Stomach smooth muscle (tissue), 2 donors: ENCODE measurements at regions not wholly inside any gene's neighbourhood (a gene's known extent, or its start where the extent isn't known, plus 50 kb on each side); places are given as distances from the start of the nearest gene placed in this dataset.
"Not testable (repeated sequence)": the region's sequence is repeated elsewhere in the genome, so short reads cannot be mapped to it uniquely, and the experiment has no call there.

Experiments used
- H3K27ac ChIP-seq: one replicate; pipeline ENCODE4 v1.7.0; 2013; ENCODE audit warnings: mild to moderate bottlenecking, low read length, inconsistent platforms
- H3K27me3 ChIP-seq, 2 donors: one replicate each; pipeline ENCODE4 v1.7.0; 2013; ENCODE audit warnings: low read length in 2 of 2; ENCODE audit not compliant: insufficient read depth in 2 of 2, control insufficient read depth in 1 of 2
- H3K36me3 ChIP-seq, 2 donors: one replicate each; pipeline ENCODE4 v1.7.0; 2013; ENCODE audit warnings: low read length in 2 of 2; ENCODE audit not compliant: control insufficient read depth in 2 of 2, insufficient read depth in 2 of 2
- H3K4me1 ChIP-seq: one replicate; pipeline ENCODE4 v1.7.0; 2013; ENCODE audit warnings: low read length; ENCODE audit not compliant: control insufficient read depth, insufficient read depth
- H3K4me3 ChIP-seq, 2 donors: one replicate each; pipeline ENCODE4 v1.7.0; 2013; ENCODE audit warnings: low read length in 2 of 2
- H3K9ac ChIP-seq, 2 donors: one replicate each; pipeline ENCODE4 v1.7.0; 2013; ENCODE audit warnings: low read length in 2 of 2, mild to moderate bottlenecking in 1 of 2
- H3K9me3 ChIP-seq, 2 donors: one replicate each; pipeline ENCODE4 v1.7.0; 2013; ENCODE audit warnings: low read length in 2 of 2; ENCODE audit not compliant: control insufficient read depth in 2 of 2
- donor health status: healthy.
- donor health status: Pancreatic carcinoma.

- no peaks in the 10 kb centered on the region for H3K9me3 ChIP-seq
- H3K4me3 ChIP-seq: no peak overlapping the region
- H3K9ac ChIP-seq: no peak overlapping the region
- H3K27me3 ChIP-seq: no peaks in the 10 kb centered on the region
- H3K36me3 ChIP-seq: no peaks in the 10 kb centered on the region
- no peaks in the 10 kb centered on the region for H3K4me1 ChIP-seq
- H3K27ac ChIP-seq: no peak overlapping the region
These were observed 502.3 kb upstream of the UBE2E2 start for GRCh38 chr3:22700876-22701275.

DNA sequence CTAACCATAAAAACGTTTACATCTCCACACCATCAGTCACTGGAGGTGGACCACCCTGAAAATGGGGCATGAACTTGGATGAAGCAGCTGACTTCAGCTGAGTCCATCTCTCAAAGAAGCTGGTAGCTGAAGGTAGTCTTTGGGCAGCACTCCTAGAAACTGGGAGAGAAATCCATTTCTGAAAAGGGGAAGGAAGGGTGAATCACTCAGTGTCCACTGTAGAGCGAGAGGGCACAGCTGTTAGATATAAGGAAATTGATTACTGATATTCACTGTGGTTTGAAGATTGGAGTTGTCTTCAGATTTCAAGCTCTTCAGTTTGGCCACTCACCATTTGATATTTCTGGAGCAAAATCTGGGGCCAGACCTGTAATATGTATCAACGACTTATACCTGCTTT, 499.0 kb upstream of the UBE2E2 start:
- Histone ChIP-seq H3K27ac (no peak overlapping the region), H3K9me3 (no peaks in the 10 kb centered on the region), H3K9ac (no peak overlapping the region), H3K4me1 (no peaks in the 10 kb centered on the region), H3K4me3 (no peak overlapping the region), H3K27me3 (no peaks in the 10 kb centered on the region), H3K36me3 (no peaks in the 10 kb centered on the region)

DNA sequence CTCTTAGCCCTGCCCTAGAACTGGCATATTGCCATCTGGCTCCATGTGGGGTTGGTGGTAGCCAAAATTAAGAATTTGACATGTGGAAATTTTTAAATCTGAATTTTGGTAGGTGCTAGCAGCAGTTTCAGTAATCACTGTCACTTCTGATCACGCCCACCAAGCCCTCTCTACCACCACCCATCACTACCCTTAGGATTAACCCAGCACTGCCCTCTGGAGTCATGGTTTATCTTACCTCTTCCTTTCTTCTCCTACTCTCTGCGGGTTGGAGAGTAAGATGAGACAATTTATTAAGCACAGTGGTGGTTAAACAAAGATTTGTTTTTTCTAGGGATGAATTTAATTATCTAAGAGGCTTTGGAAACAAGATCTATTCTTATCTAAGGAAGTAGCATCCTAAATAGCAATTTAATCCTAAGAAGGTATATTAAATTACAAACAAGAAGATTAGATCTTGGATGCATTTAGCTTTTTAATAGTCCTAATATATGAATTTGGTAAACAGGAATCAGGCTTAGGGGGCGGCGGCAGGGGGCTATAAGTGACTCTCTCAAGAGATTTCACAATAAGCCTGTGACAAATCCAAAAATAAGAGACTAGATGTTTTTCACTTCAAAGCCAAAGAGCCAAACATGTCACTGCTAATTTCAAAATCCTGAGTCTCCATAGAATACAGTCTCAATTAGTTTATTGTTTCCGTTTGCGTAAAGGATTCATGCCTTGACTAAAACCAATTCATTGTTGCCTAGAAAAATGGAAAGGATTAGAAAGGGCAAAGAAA, 498.4 kb upstream of the UBE2E2 start:
- H3K4me1 ChIP-seq: no peaks in the 10 kb centered on the region
- no peak overlapping the region for H3K4me3 ChIP-seq
- H3K9ac ChIP-seq: no peak overlapping the region
- H3K9me3 ChIP-seq: no peaks in the 10 kb centered on the region
- no peak overlapping the region for H3K27ac ChIP-seq
- no peaks in the 10 kb centered on the region for H3K27me3 ChIP-seq
- no peaks in the 10 kb centered on the region for H3K36me3 ChIP-seq

GRCh38 chr3:22706922-22707321, 496.2 kb upstream of the UBE2E2 start:
- not testable (repeated sequence) for H3K36me3 ChIP-seq, H3K4me1 ChIP-seq, H3K9ac ChIP-seq, H3K4me3 ChIP-seq, H3K27me3 ChIP-seq, H3K27ac ChIP-seq, H3K9me3 ChIP-seq

DNA sequence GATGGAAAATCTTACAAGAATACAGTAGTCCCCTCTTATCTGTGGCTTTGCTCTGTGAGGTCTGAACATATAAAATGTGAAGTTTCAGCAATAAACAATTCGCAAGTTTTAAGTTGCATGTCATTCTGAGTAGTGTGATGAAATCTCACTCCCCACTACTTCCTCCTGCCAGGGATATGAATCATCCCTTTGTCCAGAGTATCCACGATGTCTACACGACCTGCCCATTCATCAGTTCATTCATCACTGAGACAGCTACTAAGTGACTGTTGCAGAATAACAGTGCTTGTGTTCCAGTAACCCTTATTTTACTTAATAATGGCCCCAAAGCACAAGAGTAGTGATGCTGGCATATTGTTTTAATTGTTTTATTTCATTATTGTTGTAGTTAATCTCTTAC, 489.2 kb upstream of the UBE2E2 start:
- H3K36me3 ChIP-seq: no peaks in the 10 kb centered on the region
- H3K4me3 ChIP-seq: no peak overlapping the region
- no peaks in the 10 kb centered on the region for H3K9me3 ChIP-seq
- H3K9ac ChIP-seq: no peak overlapping the region
- H3K4me1 ChIP-seq: no peaks in the 10 kb centered on the region
- no peaks in the 10 kb centered on the region for H3K27me3 ChIP-seq
- H3K27ac ChIP-seq: no peak overlapping the region

DNA sequence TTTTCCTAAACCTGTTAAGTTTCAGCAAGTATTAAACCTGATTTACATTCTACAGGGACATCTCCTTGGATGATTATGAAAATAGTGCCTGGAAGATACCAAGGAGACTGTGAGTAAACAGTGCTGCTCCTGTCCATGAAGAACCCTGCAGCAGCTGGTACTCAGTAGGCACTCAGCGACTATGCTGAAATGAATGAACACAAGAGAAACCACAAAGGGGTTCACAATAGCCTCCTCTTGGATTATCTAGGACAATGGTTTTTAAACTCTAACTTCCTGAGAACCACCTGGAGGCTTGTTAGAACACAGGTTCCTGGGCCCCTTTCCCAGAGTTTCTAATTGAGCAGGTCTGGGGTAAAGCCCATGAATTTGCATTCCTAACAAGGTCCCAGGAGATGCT, 488.4 kb upstream of the UBE2E2 start:
- no peak overlapping the region for H3K27ac ChIP-seq
- no peaks in the 10 kb centered on the region for H3K9me3 ChIP-seq
- H3K4me1 ChIP-seq: no peaks in the 10 kb centered on the region
- no peaks in the 10 kb centered on the region for H3K27me3 ChIP-seq
- H3K9ac ChIP-seq: no peak overlapping the region
- no peak overlapping the region for H3K4me3 ChIP-seq
- H3K36me3 ChIP-seq: no peaks in the 10 kb centered on the region

- Histone ChIP-seq H3K9ac (no peak overlapping the region), H3K27ac (no peak overlapping the region), H3K9me3 (no peaks in the 10 kb centered on the region), H3K4me1 (no peaks in the 10 kb centered on the region), H3K27me3 (no peaks in the 10 kb centered on the region), H3K36me3 (no peaks in the 10 kb centered on the region), H3K4me3 (no peak overlapping the region)
These were observed 482.5 kb upstream of the UBE2E2 start for GRCh38 chr3:22720596-22720995.

DNA sequence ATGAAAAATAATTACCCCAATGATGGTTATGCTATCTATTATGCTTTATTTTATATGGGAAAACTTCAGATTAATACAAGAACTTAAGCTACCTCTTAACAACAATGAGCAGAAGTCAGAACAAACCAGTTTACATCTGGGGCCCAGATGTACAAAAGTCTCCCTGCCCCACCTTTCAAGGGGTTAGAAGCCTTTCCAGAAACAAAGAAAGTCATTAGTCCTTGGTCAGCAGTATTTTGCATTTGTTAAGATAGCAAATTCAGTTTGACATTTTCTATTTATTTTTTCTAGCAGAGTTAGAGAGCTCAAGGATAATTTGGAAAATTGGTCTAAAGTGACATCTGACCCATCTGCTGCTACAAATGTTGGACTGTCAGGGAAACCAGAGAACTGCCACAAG, 478.7 kb upstream of the UBE2E2 start:
- H3K27me3 ChIP-seq: no peaks in the 10 kb centered on the region
- no peak overlapping the region for H3K27ac ChIP-seq
- no peak overlapping the region for H3K4me3 ChIP-seq
- H3K9me3 ChIP-seq: no peaks in the 10 kb centered on the region
- no peaks in the 10 kb centered on the region for H3K36me3 ChIP-seq
- H3K9ac ChIP-seq: no peak overlapping the region
- H3K4me1 ChIP-seq: no peaks in the 10 kb centered on the region

DNA sequence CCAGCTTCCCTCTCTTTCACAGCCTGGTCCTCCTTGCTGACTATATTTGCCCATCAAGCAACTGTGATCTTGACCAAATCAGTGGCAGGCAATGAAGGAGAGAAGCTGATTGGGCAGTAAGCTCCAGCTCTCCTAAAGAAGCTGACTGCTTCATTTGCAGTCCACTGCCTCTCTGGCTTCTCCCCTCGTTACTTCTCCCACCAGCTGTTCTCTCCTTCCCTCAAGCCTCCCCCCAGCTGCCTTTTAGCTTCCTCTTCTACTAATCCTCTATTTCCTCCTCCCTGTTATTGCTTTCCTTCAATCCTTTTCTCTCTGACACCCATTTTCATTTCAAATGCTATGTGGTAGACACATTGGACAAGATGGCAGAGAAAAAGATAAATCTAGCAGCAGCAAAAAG, 474.7 kb upstream of the UBE2E2 start:
- no peak overlapping the region for H3K9ac ChIP-seq

GRCh38 chr3:22729212-22729611, 473.9 kb upstream of the UBE2E2 start:
- Histone ChIP-seq H3K9me3 (no peaks in the 10 kb centered on the region), H3K4me1 (no peaks in the 10 kb centered on the region), H3K4me3 (no peak overlapping the region), H3K9ac (no peak overlapping the region), H3K27ac (no peak overlapping the region), H3K36me3 (no peaks in the 10 kb centered on the region), H3K27me3 (no peaks in the 10 kb centered on the region)

More for the DNA sequence above, 474.7 kb upstream of the UBE2E2 start:
- H3K36me3 ChIP-seq: no peaks in the 10 kb centered on the region
- H3K27me3 ChIP-seq: no peaks in the 10 kb centered on the region
- H3K4me3 ChIP-seq: no peak overlapping the region
- no peaks in the 10 kb centered on the region for H3K4me1 ChIP-seq
- no peaks in the 10 kb centered on the region for H3K9me3 ChIP-seq
- no peak overlapping the region for H3K27ac ChIP-seq

GRCh38 chr3:22729981-22730380, 473.1 kb upstream of the UBE2E2 start:
- Histone ChIP-seq H3K9ac (no peak overlapping the region), H3K4me3 (no peak overlapping the region), H3K27me3 (no peaks in the 10 kb centered on the region), H3K27ac (no peak overlapping the region), H3K4me1 (no peaks in the 10 kb centered on the region), H3K9me3 (no peaks in the 10 kb centered on the region), H3K36me3 (no peaks in the 10 kb centered on the region)
